ENCODE measurements at regions not wholly inside any gene's neighbourhood (a gene's known extent, or its start where the extent isn't known, plus 50 kb on each side); places are given as distances from the start of the nearest gene placed in this dataset.

DNA sequence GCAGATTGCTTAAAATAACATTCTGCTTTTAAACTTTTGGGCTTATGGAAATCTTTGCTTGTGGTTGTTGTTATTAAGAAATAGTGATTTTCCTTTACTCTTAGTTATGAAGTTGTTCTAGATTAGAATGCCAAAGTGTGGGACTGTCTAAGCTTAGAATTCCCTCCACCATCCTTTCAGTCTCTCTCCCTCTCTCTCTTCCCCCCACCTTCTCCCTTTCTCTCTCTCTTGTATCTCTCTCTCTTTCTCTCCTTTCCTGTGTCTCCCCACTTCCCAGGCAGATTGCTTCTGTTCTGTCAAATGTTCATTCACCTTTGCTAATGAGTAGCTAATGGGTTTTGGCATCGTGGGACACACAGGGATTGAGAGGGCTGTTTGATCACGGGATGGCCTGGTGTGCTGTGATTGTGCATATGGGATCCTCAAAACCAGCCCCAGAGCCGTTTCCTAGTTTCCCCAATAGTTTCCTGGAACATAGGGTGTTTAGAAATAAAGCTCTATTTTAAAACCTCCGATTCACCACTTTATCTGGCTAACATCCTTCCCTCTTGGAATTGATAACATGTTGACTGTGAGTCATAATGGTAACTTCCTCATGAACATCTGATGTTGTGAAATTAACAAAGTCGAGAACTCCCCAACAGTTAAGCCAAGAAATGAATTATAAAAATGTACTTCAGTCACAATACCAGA is 502.6 kb downstream of the TMEM114 start:
- Histone ChIP-seq H3K79me2 (ENCODE audit: insufficient read depth, low read length) (no peaks in the 10 kb centered on the region), H3K9ac (ENCODE audit: low read length) (no peak overlapping the region), H4K20me1 (ENCODE audit: low read depth, low read length) (no peaks in the 10 kb centered on the region)

DNA sequence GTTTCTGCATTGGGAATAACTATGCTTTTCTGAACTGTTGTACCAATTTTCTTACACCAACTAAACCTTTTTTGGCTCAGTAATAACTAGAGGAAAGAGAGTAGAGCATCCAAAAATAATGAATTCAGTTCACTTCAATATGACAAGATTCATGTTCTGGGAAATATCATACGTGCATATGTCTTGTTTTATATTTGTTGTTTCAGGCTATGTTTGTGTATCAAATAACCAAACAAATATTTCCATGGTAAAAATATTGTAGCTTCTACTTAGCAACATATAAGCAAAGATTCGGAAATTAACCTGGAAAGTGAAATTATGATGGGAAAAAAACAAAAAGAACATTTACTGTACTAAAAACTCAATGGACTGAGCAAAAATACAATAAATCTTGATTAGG is 503.2 kb downstream of the TMEM114 start:
- Histone ChIP-seq H3K36me3 (ENCODE audit: low read length) (no peaks in the 10 kb centered on the region), H3K9me3 (ENCODE audit: insufficient read depth, low read length) (no peaks in the 10 kb centered on the region), H3K79me2 (ENCODE audit: insufficient read depth, low read length) (no peaks in the 10 kb centered on the region), H2AFZ (ENCODE audit: low read depth, low read length, severe bottlenecking) (no peak overlapping the region), H3K9me2 (replicated peaks; ENCODE audit: insufficient read depth, low read length) (no peaks in the 10 kb centered on the region), H3K9ac (ENCODE audit: low read length) (no peak overlapping the region), H3K4me3 (ENCODE audit: insufficient read depth, low read length, poor library complexity, severe bottlenecking) (no peak overlapping the region), H3K27me3 (ENCODE audit: low read length) (no peaks in the 10 kb centered on the region), H3K4me2 (ENCODE audit: low read depth, low read length, poor library complexity, severe bottlenecking) (no peak overlapping the region), H4K20me1 (ENCODE audit: low read depth, low read length) (no peaks in the 10 kb centered on the region), H3F3A (ENCODE audit: insufficient read depth) (no peaks in the 10 kb centered on the region), H3K27ac (ENCODE audit: low read depth, low read length) (no peak overlapping the region)
- TF ChIP-seq, protein P1, sequence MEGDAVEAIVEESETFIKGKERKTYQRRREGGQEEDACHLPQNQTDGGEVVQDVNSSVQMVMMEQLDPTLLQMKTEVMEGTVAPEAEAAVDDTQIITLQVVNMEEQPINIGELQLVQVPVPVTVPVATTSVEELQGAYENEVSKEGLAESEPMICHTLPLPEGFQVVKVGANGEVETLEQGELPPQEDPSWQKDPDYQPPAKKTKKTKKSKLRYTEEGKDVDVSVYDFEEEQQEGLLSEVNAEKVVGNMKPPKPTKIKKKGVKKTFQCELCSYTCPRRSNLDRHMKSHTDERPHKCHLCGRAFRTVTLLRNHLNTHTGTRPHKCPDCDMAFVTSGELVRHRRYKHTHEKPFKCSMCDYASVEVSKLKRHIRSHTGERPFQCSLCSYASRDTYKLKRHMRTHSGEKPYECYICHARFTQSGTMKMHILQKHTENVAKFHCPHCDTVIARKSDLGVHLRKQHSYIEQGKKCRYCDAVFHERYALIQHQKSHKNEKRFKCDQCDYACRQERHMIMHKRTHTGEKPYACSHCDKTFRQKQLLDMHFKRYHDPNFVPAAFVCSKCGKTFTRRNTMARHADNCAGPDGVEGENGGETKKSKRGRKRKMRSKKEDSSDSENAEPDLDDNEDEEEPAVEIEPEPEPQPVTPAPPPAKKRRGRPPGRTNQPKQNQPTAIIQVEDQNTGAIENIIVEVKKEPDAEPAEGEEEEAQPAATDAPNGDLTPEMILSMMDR (IDR thresholded peaks at IDR 0.05; ENCODE audit: insufficient read depth, low read length, poor library complexity, severe bottlenecking), result no peak
- TF ChIP-seq EZH2phosphoT487 (conservative IDR thresholded peaks at IDR 0.05; ENCODE audit: low read length), result no peak

More for the DNA sequence above, 502.6 kb downstream of the TMEM114 start:
- TF ChIP-seq, protein P1 (IDR thresholded peaks at IDR 0.05; ENCODE audit: insufficient read depth, low read length, poor library complexity, severe bottlenecking), result no peak
- TF ChIP-seq EZH2phosphoT487 (conservative IDR thresholded peaks at IDR 0.05; ENCODE audit: low read length), result no peak
- H3K36me3 ChIP-seq (ENCODE audit: low read length), result no peaks in the 10 kb centered on the region
- no peak overlapping the region for H2AFZ ChIP-seq (ENCODE audit: low read depth, low read length, severe bottlenecking)
- no peaks in the 10 kb centered on the region for H3F3A ChIP-seq (ENCODE audit: insufficient read depth)
- no peaks in the 10 kb centered on the region for H3K9me2 ChIP-seq (replicated peaks; ENCODE audit: insufficient read depth, low read length)
- no peak overlapping the region for H3K27ac ChIP-seq (ENCODE audit: low read depth, low read length)
- H3K4me3 ChIP-seq (ENCODE audit: insufficient read depth, low read length, poor library complexity, severe bottlenecking), result no peak overlapping the region
- H3K27me3 ChIP-seq (ENCODE audit: low read length), result no peaks in the 10 kb centered on the region
- no peaks in the 10 kb centered on the region for H3K9me3 ChIP-seq (ENCODE audit: insufficient read depth, low read length)
- no peak overlapping the region for H3K4me2 ChIP-seq (ENCODE audit: low read depth, low read length, poor library complexity, severe bottlenecking)

DNA sequence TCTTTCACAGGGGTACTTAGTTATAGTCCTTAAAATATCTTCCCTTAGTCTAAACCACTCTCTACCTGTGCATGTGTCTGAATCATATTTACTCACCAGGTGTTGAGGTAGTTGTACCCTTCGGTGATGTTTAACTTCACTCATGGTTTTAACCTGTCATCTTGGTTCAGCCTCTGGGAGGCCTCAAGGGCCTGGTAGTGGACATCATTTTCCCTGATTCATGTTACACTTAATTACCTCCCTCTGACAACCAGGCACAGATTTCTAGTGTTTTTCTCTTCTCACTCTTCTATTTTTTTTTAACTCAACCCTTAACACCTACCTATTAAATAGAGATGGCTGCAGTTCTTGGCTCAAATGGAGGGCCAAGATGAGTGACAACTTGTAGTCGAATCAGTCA is 505.4 kb downstream of the TMEM114 start:
- Histone ChIP-seq H3K4me2 (ENCODE audit: low read depth, low read length, poor library complexity, severe bottlenecking) (no peak overlapping the region), H3K9me3 (ENCODE audit: insufficient read depth, low read length) (no peaks in the 10 kb centered on the region), H3K36me3 (ENCODE audit: low read length) (no peaks in the 10 kb centered on the region), H4K20me1 (ENCODE audit: low read depth, low read length) (no peaks in the 10 kb centered on the region), H3K4me3 (ENCODE audit: insufficient read depth, low read length, poor library complexity, severe bottlenecking) (no peak overlapping the region), H3K79me2 (ENCODE audit: insufficient read depth, low read length) (no peaks in the 10 kb centered on the region), H2AFZ (ENCODE audit: low read depth, low read length, severe bottlenecking) (no peak overlapping the region), H3K9me2 (replicated peaks; ENCODE audit: insufficient read depth, low read length) (no peaks in the 10 kb centered on the region), H3K27me3 (ENCODE audit: low read length) (no peaks in the 10 kb centered on the region), H3K27ac (ENCODE audit: low read depth, low read length) (no peak overlapping the region), H3K9ac (ENCODE audit: low read length) (no peak overlapping the region), H3F3A (ENCODE audit: insufficient read depth) (no peaks in the 10 kb centered on the region)
- TF ChIP-seq, protein P1 (IDR thresholded peaks at IDR 0.05; ENCODE audit: insufficient read depth, low read length, poor library complexity, severe bottlenecking), result no peak
- no peak for TF ChIP-seq EZH2phosphoT487 (conservative IDR thresholded peaks at IDR 0.05; ENCODE audit: low read length)
